Fibroblast of skin of right quadriceps (primary cell): ENCODE measurements at regions not wholly inside any gene's neighbourhood (a gene's known extent, or its start where the extent isn't known, plus 50 kb on each side); places are given as distances from the start of the nearest gene placed in this dataset.
"Not testable (repeated sequence)": the region's sequence is repeated elsewhere in the genome, so short reads cannot be mapped to it uniquely, and the experiment has no call there.

Source experiments
- DNase-seq: peaks from one replicate; pipeline ENCODE4 v3.0.0-alpha.2; 2013

DNA sequence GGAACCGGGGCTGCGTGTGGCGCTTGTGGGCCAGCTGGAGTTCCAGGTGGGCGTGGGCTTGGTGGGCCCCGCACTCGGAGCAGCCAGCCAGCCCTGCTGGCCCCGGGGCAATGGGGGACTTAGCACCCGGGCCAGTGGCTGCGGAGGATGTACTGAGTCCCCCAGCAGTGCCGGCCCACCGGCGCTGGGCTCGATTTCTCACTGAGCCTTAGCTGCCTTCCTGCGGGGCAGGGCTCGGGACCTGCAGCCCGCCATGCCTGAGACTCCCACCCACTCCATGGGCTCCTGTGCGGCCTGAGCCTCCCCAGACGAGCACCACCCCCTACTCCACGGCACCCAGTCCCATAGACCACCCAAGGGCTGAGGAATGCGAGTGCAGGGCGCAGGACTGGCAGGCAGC is 963.6 kb upstream of the PCDH20 start:
- DNase-seq = not testable (repeated sequence)

DNA sequence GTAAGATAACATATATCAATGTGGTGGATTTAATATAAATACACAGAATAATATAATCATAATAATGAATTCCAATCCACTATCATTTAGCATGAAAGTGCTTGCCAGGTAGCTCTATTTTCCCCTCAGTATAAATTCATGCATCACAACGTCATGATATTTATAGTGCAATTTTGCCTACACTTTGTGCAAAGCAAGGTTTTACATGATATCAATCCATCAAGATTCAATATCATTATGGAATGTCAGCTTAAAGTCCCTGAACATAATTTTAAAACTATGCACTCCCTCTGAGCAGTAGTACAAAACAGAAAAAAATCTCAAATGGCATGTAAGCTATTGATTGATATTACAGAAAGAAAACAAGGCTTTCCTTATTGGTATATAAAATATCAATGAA is 962.2 kb upstream of the PCDH20 start:
- DNase-seq = no peak

DNA sequence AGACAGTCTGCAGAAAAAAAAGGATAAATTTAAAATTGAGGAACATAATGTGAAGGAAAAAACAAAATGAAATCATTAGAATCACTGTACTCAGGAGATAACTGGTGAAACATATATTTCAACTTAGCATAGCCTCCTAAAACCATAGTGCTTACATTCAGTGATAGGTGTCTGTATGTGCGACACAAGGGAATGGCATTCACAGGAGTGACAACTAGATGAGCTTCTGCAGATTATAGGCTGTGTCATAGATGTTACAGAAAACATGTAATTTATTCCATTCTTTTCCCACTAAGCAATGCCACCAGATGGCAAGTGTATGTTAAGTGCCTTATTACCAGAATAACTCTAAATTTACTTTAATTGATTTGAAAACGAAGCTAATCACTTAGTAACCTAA is 960.0 kb upstream of the PCDH20 start:
- no peak for DNase-seq

DNA sequence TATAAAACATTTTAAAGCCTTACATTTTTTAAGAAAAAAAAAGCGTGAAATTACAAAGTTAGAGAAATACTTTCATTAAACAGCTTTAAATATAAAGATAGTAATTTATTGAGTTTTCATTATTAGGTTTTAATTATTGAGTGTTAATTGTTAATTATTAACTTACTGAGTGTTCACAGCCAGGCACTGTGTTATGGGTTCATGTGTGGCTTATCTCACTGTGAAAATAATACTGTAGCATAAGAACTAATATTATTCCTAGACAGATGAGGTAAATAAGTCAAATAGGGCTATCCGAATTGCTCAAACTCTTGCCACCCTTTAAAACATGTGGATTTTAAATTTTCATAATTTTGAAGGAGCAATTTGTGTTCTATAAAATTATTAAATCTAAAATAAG is 956.1 kb upstream of the PCDH20 start:
- DNase-seq = no peak

DNA sequence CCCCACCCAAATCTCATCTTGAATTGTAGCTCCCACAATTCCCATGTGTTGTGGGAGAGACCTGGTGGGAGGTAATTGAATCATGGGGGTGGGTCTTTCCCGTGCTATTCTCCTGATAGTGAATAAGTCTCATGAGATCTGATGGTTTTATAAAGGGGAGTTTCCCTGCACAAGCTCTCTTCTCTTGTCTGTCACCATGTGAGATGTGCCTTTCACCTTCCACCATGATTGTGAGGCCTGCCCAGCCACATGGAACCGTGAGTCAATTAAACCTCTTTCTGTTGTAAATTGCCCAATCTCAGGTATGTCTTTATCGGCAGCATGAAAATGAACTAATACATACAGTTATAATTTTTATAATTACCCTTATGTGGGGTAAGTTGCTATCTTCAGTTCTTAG is 952.3 kb upstream of the PCDH20 start:
- DNase-seq = not testable (repeated sequence)

DNA sequence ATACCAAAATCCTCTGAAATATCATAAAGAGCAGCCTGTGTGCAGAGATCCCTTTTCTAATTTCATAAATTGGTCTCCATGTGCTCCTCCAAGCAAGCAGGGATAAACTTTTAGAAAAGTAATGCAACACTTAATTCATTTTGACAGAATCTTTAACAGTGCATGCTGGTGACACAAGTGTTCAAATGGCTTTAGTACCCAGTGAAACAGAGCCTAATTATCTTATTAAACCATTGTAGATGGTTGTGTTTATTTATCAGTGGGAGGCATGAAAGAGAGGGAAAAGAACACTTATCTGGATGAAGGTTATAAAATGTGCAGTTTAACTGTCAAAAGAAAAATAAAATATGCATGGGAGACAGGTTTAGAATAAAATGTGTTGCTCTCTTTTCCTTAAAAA is 945.0 kb upstream of the PCDH20 start:
- no peak for DNase-seq

DNA sequence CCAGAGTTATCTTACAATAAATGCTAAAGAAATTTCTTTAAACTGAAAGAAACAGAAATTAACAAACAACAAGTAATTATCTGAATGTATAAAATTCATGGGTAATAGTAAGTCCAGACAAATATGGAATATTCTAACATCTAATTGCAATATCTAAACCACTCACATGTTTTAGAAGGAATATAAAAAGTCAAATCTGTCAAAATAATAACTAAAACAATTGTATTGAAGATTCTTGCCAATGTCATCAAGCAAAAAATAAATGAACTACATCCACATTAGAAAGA is 942.9 kb upstream of the PCDH20 start:
- DNase-seq = no peak

DNA sequence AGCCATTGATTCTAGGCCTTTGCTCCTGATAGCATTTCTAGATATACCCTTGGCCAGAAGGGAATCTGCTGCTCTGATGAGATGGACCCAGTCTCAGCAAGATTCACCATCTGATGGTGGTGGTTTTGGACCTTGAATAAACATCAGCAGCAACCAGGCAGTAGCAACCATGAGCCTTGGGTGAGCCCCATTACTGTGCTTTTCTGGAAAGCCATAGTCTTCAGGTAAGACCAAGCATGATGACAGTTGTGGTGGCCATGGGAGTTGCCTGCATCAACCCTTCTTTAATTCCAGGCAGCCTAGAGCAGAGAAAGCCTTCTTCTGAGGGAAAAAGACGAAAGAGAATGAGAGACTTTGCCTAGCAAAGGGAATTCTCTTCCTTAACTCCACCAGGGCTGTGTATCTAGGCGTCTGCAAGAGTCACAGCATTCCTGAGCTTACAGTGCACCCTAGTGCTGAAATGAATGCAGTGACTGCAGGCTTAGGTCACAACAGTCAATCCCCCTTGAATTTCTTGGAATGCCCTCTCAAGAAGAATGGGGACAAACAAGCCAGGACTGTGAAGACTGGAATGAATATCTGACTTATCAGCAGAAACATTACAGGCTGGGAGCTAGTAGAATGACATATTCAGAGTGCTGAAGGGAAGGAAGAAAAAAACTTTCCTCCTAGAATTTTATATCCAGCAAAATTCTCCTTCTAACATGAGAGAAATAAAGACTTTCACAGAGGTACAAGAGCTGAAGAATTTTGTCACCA is 942.4 kb upstream of the PCDH20 start:
- DNase-seq = peak; percentile 42

DNA sequence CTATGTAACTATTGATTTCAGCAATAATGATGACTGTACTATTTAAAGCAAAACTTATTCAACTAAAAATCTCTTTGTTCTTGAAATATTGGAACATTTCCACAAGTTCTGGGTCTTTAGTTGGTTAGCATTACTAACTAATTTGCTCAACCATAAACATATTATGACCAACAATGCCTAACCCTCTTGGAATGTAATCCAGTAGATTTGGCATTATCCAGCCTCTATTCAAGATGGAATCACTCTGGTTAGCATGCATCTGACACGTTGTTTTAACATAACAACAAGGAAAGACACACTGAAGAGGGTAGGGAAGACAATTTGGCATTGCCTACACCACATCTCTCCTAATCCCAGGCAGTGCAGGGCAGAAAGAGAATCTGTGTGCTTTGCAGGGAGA is 941.3 kb upstream of the PCDH20 start:
- no peak for DNase-seq

DNA sequence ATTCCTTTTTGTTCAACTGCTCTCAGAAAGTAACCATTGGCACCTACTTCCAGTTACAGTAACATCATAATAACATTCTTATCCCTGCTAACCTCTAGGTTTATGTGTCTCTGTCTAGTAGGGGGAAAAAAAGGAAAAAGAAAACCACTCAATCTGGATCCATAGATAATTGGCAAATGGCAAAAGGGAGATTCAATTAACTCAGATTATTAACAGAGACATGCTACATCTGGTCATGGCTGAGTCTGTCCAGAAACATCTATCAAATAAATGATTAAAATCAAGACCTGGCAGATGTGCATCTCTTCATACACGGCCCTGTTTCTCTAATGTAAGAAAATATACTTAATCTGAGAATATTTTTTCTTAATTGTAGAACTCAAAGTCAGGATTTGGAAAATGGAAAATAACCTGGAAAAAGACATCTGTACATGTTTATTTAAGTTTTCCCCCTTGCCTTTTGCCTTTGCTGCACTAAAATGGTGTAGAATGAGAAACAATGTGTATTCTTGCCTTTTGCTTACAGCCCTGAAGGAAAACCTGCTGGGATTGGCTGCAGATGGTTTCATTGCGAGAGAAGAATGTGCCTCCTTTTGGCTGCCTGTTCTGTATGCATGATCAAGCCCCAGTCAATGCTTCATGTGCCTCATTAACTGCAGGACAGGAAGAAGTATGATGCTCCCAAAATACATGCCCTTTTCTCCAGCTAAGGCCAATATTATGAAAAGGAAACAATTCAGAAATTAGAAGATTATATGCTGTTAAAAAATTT is 921.6 kb upstream of the PCDH20 start:
- DNase-seq = no peak

DNA sequence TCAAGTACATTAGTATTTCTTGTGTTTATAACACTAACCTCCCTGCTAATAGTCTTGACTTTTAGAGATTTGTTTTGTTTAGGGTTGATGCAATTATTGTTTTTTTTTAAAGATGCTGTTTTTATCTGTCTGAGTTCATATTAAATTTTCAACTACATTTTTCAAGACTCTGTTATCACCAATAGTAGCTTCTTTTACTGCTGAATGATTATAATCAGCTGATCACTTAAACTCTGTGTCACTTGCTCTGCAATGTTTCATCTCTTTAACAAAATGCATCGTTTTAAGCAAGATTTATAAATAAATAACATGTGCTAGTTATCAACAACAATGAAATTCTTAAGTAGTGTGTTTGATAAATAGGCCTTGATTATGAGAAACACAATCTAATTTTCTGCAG is 920.9 kb upstream of the PCDH20 start:
- no peak for DNase-seq

DNA sequence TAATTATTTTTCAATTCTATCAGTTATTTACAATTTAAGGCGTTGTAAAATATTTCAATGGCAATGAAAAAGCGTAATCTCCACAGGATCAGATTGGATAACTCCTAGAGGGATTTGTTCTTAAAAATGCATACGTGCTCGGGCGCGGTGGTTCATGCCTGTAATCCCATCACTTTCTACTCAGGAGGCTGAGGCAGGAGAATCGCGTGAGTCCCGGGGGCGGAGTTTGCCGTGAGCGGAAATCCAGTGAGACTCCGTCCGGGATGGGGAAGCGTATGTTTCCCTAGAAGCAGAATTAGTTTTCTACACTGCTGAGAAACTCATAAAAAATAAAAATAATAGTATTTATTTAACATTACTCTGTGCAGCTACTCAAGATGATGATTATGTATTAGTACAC is 917.8 kb upstream of the PCDH20 start:
- no peak for DNase-seq

DNA sequence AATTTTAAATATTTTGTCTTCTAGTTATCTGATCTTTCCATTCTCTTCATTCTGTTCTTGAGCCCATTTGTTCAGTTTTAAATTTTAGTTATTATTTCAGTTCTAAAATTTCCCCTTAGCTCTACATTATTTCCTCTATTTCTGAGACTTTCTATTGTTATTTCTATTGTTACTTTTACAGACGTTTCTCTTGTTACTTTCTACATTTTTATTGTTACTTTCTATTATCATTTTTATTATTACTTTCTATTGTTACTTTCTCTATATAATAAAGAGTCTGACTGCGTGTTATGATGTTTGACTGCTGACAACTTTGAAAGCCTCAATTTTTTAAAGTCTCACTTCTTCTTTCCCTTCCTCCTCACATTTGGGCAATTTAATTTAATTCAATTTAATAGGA is 915.7 kb upstream of the PCDH20 start:
- DNase-seq = no peak

DNA sequence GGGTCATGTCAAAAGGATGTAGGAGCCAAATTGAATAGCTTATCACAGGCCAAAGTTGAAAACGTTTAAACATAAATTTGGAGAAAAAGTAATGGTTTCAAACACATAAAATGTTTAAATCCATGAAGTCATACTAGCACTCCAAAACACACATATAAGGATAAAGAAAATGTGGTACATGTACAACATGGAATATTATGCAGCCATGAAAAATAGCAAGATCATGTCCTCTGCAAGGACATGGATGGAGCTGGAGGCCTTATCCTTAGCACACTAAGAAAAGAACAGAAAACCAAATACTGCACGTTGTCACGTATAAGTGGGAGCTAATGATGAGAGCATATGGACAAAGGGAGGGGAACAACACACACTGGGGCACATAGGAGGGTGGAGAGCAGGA is 911.7 kb upstream of the PCDH20 start:
- DNase-seq = no peak

DNA sequence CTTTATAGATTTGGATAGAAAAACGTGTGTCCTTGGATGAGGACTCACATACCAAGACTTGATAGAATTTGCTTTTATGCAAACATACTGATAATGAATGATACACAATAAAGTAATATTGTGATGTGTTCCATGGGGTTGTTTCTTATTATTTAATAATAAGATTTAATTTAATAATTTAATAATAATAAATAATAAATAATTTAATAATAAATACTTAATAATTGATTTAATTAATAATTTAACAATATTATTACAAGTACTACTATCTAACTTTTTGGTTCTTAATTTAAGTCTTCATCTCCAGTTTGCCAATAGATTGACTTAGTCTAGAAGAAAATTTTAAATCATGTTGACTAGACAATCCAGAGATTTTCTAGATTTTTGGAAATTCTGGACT is 909.2 kb upstream of the PCDH20 start:
- no peak for DNase-seq

DNA sequence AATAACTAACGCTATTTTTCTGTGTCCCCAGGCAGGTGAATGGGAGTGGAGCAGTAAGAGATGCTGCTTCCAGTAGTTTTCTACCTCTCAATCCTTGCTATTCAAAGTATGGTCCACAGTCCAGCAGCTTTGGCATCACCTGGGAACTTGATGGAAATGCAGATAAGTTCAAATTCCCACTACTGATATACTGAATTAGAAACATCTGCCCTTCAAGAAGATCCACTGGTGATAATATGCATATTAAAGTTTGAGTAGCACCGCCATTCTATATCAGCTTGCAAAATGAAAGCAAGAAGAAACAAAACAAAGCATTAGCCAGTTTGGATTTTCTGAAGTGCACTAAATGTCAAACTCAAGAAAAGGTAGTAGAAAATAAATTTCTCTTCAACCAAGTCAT is 906.2 kb upstream of the PCDH20 start:
- no peak for DNase-seq

DNA sequence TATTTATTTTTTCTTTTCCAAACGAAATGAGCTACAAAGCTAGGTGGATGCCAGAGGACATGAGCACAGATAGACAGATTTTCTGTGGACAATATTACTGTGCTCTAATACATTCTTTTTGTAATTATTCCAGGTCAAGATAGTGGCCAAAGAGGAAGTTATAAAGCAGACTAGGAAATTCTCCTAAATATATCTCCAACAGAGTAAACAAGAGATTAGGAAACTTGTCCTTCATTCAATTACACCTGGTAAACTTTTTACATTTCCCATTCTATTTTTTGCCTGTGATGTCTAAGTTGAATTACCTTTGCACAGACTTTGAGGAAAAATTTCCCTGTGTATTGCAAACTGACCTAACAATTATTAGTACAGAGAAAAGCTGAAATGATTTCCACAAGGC is 905.5 kb upstream of the PCDH20 start:
- DNase-seq = no peak

DNA sequence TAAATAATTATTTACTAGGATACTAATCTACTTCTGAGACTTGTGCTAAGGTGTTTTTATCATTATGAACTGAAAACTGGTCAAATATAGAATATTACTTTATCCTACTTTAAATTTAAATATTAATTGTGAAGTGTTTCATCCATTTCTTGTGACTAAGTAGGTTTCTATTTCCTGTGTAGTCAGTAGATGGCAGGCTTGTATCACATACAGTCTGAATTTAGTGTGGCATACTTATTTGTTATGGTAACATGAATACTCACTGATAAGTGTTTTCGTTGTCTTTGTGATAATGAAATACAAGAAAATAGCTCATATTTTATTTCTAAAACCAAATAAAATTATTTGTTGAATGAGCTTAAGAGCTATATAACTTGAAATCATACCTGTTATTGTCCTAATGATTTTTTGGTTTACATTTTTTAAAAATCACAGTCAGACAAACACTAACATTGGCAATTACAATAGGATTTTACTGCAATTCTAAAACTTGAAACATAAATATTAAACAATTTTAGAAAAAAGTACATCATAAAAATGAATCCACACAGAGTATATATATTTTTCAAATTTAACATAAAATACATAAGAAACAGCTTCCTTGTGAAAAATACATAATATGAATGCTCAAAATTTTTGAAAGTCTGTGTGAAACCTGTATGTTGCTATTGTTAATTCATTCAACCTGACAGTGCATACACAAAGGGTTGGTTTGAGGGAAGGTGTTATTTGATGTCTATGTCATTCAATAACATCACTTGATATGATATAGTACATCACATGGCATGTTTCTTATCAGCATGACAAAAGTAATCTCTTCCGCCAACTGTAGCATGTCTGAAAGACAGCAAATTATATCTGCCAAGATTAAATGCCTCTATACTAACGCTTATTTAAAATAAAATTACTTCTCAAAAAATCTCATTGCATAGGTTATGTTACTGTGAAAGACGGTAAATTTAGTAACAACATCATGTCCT is 904.8 kb upstream of the PCDH20 start:
- DNase-seq = peak; percentile 33

DNA sequence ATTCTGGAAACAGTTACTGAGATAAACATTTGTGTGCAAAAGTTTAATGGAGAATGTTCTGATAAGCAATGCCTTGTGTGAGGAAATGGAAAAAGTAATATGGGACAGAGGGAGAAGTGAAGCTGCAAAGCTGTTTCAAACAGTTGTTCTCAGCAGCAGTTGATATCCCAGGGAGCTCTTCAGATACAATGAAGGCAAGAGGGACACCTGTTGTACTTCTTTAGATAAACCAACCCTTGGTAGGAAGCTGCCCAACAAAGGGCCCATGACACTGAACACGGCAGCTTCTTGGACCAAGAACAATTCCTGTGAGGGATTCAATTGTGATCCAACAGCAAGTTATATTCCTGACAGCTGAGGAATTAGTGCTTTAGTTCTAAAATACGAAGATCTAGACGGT is 894.3 kb upstream of the PCDH20 start:
- no peak for DNase-seq

DNA sequence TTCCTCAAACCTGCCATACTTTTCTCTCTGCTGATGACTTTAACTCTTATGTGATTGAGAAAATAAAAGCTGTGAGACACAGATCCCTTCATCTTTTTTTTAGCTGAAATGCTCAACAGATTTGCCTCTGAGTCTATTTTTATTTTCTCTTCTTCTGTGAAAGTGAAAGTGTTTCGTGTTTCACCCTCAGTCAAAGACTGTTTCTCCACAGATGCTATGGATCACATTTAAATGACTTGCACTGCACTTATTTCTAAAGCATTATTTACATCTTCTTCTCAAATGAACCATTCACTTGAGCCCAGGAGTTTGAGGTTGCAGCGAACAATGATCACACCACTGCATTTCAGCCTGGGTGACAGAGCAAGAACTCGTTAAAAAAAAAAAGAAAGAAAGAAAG is 890.1 kb upstream of the PCDH20 start:
- no peak for DNase-seq

DNA sequence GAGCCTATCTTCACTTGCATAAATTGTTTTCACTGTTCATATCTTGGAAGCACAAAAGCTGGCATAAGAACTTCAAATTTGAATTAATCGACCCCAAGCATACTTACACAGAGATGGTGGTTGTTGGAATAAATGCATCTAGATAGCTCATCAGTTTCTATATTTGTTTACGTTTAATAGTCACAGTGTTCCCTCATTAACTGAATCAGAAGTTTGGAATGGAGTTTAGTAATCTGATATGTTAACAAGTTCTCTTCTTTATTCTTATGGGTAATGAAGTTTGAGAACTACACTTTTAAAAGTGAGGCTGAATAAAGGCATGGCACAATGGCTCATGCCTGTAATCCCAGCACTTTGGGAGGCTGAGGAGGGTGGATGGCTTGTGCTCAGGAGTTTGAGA is 886.7 kb upstream of the PCDH20 start:
- DNase-seq = no peak

DNA sequence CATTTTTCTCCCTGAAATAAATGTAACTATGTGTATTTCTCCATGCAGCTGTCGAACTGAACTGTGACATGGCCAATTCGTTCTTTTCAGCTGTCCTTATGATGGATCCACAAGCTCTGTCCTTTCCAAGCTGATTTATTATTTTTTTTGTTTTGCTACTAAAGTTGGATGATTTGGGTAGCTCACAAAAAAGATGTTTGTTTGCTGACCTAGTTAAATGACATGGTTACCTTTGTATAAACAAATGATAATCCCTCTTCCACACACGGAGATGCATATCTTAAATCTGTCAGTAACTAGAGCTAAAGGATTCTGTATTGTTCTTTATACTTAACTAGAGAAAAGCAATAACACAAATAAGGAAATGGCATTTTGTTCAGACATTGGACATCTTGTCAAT is 884.3 kb upstream of the PCDH20 start:
- no peak for DNase-seq

DNA sequence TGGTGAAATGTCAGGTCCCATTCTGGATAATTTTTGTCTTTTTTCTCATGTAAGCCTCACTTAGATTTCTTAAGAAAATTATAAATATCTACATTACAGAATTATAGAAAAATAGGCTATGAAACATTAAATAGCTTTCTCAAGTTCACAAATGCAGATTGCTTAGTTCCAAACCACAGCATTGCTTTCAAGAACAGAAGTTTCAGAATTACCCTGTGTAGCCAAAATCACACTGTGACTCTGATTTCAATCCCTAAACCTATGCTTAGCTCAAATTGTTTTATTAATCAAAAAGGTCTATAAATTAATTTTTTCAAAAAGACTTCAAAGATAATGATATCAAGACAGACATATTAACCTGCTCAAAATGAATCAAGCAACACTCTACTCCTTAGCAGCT is 881.2 kb upstream of the PCDH20 start:
- no peak for DNase-seq

DNA sequence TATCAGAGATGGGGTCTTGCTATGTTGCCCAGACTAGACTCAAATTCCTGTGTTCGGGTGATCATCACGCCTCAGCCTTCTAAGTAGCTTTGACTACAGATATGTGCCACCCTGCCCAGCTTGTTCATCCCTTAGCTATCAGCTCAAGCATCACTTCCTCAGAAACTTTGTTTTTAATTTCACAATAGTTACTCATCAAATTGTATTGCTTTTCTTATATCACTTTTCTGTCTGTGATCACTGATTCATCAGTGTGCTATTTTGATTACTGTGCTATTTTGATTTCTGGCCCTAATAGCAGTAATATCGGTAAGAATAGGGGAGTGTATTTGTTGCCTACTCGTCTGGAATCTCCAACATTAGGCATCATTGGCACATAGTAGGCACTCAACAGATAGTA is 878.6 kb upstream of the PCDH20 start:
- DNase-seq = peak; percentile 2
